ENCODE measurements at regions not wholly inside any gene's neighbourhood (a gene's known extent, or its start where the extent isn't known, plus 50 kb on each side); places are given as distances from the start of the nearest gene placed in this dataset.

DNA sequence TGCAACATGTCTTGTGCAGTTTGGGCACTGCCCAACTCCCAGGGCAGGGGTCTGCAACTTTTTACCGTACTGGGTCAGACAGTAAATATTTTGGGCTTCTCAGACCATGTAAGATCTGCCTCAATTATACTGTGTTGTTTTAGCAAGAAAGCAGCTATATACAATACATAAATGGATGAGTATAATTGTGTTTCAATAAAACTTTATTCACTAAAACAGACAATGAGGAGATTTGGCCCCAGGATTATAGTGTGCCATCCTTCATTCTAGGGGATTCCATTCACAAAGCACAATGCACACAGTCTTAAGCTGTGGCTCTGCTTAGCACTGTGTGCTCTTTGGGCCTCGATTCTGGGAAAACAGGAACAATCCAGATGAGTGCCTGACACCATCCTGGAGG lies 354.4 kb upstream of the PROK2 start:
- no peak for TF ChIP-seq CTCF (IDR thresholded peaks at IDR 0.05; ENCODE audit: low read depth, low read length, missing control alignments)
- in situ Hi-C loops (cut with HindIII; ENCODE audit: low sequenced_read_pairs), result no loop called here
- DNase-seq (ENCODE audit: low read depth), result no peak
- no peak overlapping the region for H3K4me3 ChIP-seq (ENCODE audit: low read depth, low read length)

- in situ Hi-C loops (cut with HindIII; ENCODE audit: low sequenced_read_pairs), result no loop called here
- H3K4me3 ChIP-seq (ENCODE audit: low read depth, low read length), result no peak overlapping the region
- DNase-seq (ENCODE audit: low read depth), result no peak
- TF ChIP-seq CTCF (IDR thresholded peaks at IDR 0.05; ENCODE audit: low read depth, low read length, missing control alignments), result no peak
Measured at GRCh38 chr3:72137865-72138861, 353.2 kb upstream of the PROK2 start.

- in situ Hi-C loops (cut with HindIII; ENCODE audit: low sequenced_read_pairs), result no loop called here
- DNase-seq (ENCODE audit: low read depth), result no peak
- TF ChIP-seq CTCF (IDR thresholded peaks at IDR 0.05; ENCODE audit: low read depth, low read length, missing control alignments), result no peak
- no peak overlapping the region for H3K4me3 ChIP-seq (ENCODE audit: low read depth, low read length)
Measured at GRCh38 chr3:72135636-72136035, 350.7 kb upstream of the PROK2 start.

DNA sequence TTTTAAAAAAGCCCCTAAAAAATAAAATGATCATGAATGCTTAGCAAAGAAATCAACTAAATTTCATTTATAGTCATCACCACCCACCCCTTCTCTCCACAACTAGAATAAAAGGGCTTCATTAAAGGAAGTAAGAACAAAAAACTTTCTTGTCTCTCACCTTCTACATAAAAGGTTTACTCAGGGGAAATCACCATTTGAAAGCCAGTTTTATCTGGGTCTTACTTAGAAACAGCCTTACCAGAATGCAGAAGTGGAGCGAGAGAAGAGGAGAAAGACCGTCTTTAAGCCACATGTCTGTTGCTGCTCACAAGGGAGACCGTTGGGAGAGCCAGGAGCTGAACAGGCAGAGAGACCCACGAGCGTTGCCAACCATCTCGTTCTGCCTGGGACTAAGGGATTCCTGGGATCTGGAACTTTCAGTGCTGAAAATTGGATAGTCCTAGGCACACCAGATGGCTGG lies 350.1 kb upstream of the PROK2 start:
- TF ChIP-seq CTCF (IDR thresholded peaks at IDR 0.05; ENCODE audit: low read depth, low read length, missing control alignments), result no peak
- DNase-seq (ENCODE audit: low read depth), result no peak
- no peak overlapping the region for H3K4me3 ChIP-seq (ENCODE audit: low read depth, low read length)
- in situ Hi-C loops (cut with HindIII; ENCODE audit: low sequenced_read_pairs), result no loop called here

GRCh38 chr3:72133329-72134011 lies 348.5 kb upstream of the PROK2 start:
- no peak overlapping the region for H3K4me3 ChIP-seq (ENCODE audit: low read depth, low read length)
- no peak for TF ChIP-seq CTCF (IDR thresholded peaks at IDR 0.05; ENCODE audit: low read depth, low read length, missing control alignments)
- no peak for DNase-seq (ENCODE audit: low read depth)
- in situ Hi-C loops (cut with HindIII; ENCODE audit: low sequenced_read_pairs), result no loop called here

- in situ Hi-C loops (cut with HindIII; ENCODE audit: low sequenced_read_pairs), result no loop called here
- TF ChIP-seq CTCF (IDR thresholded peaks at IDR 0.05; ENCODE audit: low read depth, low read length, missing control alignments), result no peak
- no peak overlapping the region for H3K4me3 ChIP-seq (ENCODE audit: low read depth, low read length)
- no peak for DNase-seq (ENCODE audit: low read depth)
Measured at GRCh38 chr3:72131899-72132298, 347.0 kb upstream of the PROK2 start.
